OCI-LY1 (cell line): ENCODE measurements at regions not wholly inside any gene's neighbourhood (a gene's known extent, or its start where the extent isn't known, plus 50 kb on each side); places are given as distances from the start of the nearest gene placed in this dataset.
"Not testable (repeated sequence)": the region's sequence is repeated elsewhere in the genome, so short reads cannot be mapped to it uniquely, and the experiment has no call there.

ENCODE experiments used
- H2AFZ ChIP-seq: fragments of 200-600 bp; sonication (generic), shearing (Covaris generic); 2 replicates; pipeline ENCODE4 v1.6.0; 2014; ENCODE audit warnings: antibody characterized with exemption, mild to moderate bottlenecking, low read length
- H3F3A ChIP-seq: fragments of 200-600 bp; sonication (generic), shearing (Covaris generic); 2 replicates; pipeline ENCODE4 v1.6.0; 2014; ENCODE audit warnings: mild to moderate bottlenecking, antibody characterized with exemption, low read length, moderate library complexity; ENCODE audit not compliant: insufficient read depth
- H3K27ac ChIP-seq: fragments of 200-600 bp; sonication (generic); 2 replicates; pipeline ENCODE4 v1.5.1; 2014; ENCODE audit warnings: low read length, mixed run types, mild to moderate bottlenecking, low read depth; ENCODE audit not compliant: poor library complexity, severe bottlenecking
- H3K27me3 ChIP-seq: fragments of 200-600 bp; sonication (generic); 2 replicates; pipeline ENCODE4 v1.6.0; 2014; ENCODE audit warnings: antibody characterized with exemption, mild to moderate bottlenecking, low read length, moderate library complexity; ENCODE audit not compliant: insufficient read depth
- H3K36me3 ChIP-seq: fragments of 200-600 bp; sonication (generic); 2 replicates; pipeline ENCODE4 v1.6.1; 2014; ENCODE audit warnings: mild to moderate bottlenecking, antibody characterized with exemption, low read length, moderate library complexity, mixed read lengths; ENCODE audit not compliant: insufficient read depth
- H3K4me1 ChIP-seq: fragments of 200-600 bp; sonication (generic); 2 replicates; pipeline ENCODE4 v1.5.1; 2014; ENCODE audit warnings: mild to moderate bottlenecking, low read length, moderate library complexity; ENCODE audit not compliant: insufficient read depth, severe bottlenecking
- H3K4me2 ChIP-seq: fragments of 200-600 bp; sonication (generic), shearing (Covaris generic); 2 replicates; pipeline ENCODE4 v1.6.1; 2014; ENCODE audit warnings: low read length
- H3K4me3 ChIP-seq: fragments of 200-600 bp; sonication (generic); 2 replicates; pipeline ENCODE4 v1.5.1; 2014; ENCODE audit warnings: low read length, low read depth, mild to moderate bottlenecking, mixed read lengths; ENCODE audit not compliant: poor library complexity, severe bottlenecking
- H3K79me2 ChIP-seq: fragments of 200-600 bp; shearing (Covaris generic); 2 replicates; pipeline ENCODE4 v1.6.1; 2016; ENCODE audit warnings: mixed run types, low read length, mixed read lengths; ENCODE audit not compliant: insufficient read depth
- H3K9ac ChIP-seq: fragments of 200-600 bp; sonication (generic), shearing (Covaris generic); 2 replicates; pipeline ENCODE4 v1.6.1; 2014; ENCODE audit warnings: mild to moderate bottlenecking, low read length, mixed read lengths
- H3K9me2 ChIP-seq: fragments of 200-600 bp; sonication (generic), shearing (Covaris generic); 2 replicates; pipeline ENCODE4 v1.6.1; 2014; ENCODE audit warnings: low read depth, mild to moderate bottlenecking, low read length, mixed read lengths
- H3K9me3 ChIP-seq: fragments of 200-600 bp; shearing (Covaris generic); 2 replicates; pipeline ENCODE4 v1.6.1; 2014; ENCODE audit warnings: low read length, mixed read lengths
- H4K20me1 ChIP-seq: fragments of 200-600 bp; sonication (generic), shearing (Covaris generic); 2 replicates; pipeline ENCODE4 v1.6.0; 2016; ENCODE audit warnings: mild to moderate bottlenecking, low read length; ENCODE audit not compliant: insufficient read depth
- CTCF ChIP-seq: fragments of 200-600 bp; sonication (generic), shearing (Covaris generic); IDR thresholded peaks from 2 replicates; pipeline ENCODE4 v1.5.1; 2017; ENCODE audit warnings: mild to moderate bottlenecking, antibody characterized with exemption, low read length, moderate library complexity, mixed read lengths
- EZH2 ChIP-seq: fragments of 200-600 bp; sonication (generic), shearing (Covaris generic); IDR thresholded peaks from 2 replicates; pipeline ENCODE4 v1.8.0; 2017; ENCODE audit warnings: borderline replicate concordance, mixed run types, mild to moderate bottlenecking, antibody characterized with exemption, low read length, moderate library complexity, mixed read lengths

DNA sequence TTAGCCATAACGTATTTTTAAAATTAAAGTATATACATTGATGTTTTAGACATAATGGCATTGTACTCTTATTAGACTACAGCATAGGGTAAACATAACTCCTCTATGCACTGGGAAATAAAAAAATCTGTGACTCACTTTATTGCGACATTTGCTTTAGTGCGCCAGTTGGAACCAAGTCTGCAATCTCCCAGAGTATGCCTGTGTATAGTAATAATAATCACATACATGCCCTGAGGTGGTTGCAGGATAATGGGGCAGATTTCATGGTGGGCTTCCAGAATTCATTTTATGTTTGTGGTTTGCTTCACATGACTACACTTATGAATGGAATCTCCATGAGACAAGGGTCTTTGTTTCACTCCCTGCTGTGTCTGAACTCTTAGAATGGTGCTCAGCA lies 66.9 kb upstream of the N4BP1 start:
- no peaks in the 10 kb centered on the region for H3K79me2 ChIP-seq
- H3K4me3 ChIP-seq = no peak overlapping the region
- H2AFZ ChIP-seq = no peak overlapping the region
- H3F3A ChIP-seq = no peaks in the 10 kb centered on the region
- no peak overlapping the region for H3K4me2 ChIP-seq
- TF ChIP-seq CTCF (no peak), EZH2 (no peak)
- H3K4me1 ChIP-seq = no peaks in the 10 kb centered on the region
- H3K27ac ChIP-seq = no peak overlapping the region
- no peaks in the 10 kb centered on the region for H3K36me3 ChIP-seq
- H3K9ac ChIP-seq = no peak overlapping the region
- no peaks in the 10 kb centered on the region for H4K20me1 ChIP-seq
- no peaks in the 10 kb centered on the region for H3K27me3 ChIP-seq
- H3K9me2 ChIP-seq = no peaks in the 10 kb centered on the region
- no peaks in the 10 kb centered on the region for H3K9me3 ChIP-seq

DNA sequence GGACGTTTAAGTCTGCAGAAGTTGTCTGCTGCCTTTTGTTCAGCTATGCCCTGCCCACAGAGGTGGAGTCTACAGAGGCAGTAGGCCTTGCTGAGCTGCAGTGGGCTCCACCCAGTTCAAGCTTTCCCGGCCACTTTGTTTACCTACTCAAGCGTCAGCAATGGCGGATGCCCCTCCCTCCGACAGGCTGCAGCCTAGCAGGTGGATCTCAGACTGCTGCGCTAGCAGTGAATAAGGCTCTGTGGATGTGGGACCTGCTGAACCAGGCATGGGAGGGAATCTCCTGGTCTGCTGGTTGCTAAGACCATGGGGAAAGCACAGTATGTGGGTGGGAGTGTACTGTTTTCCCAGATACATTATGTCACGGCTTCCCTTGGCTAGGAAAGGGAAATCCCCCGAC lies 58.2 kb upstream of the N4BP1 start:
- H4K20me1 ChIP-seq, H3K9me2 ChIP-seq, H3K4me2 ChIP-seq, H3F3A ChIP-seq, H2AFZ ChIP-seq, H3K9ac ChIP-seq, H3K27me3 ChIP-seq, H3K9me3 ChIP-seq, H3K4me3 ChIP-seq, H3K79me2 ChIP-seq, H3K36me3 ChIP-seq, H3K27ac ChIP-seq, H3K4me1 ChIP-seq: not testable (repeated sequence)

DNA sequence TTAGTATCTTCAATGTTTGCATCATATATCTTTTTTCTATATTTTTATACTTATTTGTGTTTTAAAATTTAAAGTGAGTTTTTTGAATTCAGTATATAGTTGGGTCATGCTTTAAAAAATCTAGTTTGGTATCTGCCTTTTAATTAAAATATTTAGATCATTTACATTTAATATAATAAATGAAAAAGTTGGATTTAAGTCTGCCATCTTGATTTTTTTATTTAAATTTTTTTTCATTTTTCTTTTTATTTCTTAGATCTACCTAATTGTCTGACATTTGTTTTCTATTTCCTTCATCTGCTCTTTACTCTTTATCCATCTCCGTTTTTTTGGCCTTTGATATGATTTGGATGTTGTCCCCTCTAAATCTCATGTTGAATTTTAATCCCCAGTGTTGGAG lies 50.0 kb upstream of the N4BP1 start:
- H3K9me2 ChIP-seq = no peaks in the 10 kb centered on the region
- no peak overlapping the region for H3K4me2 ChIP-seq
- no peaks in the 10 kb centered on the region for H3K4me1 ChIP-seq
- no peak overlapping the region for H3K27ac ChIP-seq
- no peaks in the 10 kb centered on the region for H4K20me1 ChIP-seq
- H3K27me3 ChIP-seq = no peaks in the 10 kb centered on the region
- no peak overlapping the region for H3K9ac ChIP-seq
- H2AFZ ChIP-seq = no peak overlapping the region
- no peaks in the 10 kb centered on the region for H3K79me2 ChIP-seq
- H3K4me3 ChIP-seq = no peak overlapping the region
- TF ChIP-seq CTCF (no peak), EZH2 (no peak)
- no peaks in the 10 kb centered on the region for H3K36me3 ChIP-seq
- H3F3A ChIP-seq = no peaks in the 10 kb centered on the region
- H3K9me3 ChIP-seq = peaks cover 4% of the 10 kb centered on the region; the same call in 1 of the 2 replicates
